ENCODE measurements at regions not wholly inside any gene's neighbourhood (a gene's known extent, or its start where the extent isn't known, plus 50 kb on each side); places are given as distances from the start of the nearest gene placed in this dataset.

DNA sequence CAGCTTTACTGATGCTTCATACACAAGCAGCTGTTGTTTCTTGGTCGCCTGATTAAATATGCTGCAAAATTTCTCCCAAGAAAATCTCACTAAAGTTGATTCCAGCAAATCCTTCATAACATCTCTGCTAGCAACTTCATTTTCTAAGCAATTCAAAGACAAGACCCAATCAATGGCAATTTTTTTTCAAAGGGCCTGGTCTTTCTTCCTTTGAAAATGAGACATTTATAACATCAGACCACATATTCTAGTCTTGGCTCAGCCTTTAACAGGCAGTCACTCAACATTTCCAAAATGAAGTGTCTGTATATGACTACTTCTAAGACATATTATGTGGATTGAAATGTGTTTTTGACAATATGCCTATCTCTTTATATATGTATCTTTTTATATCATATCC, 702.6 kb downstream of the KCNA4 start:
- TF ChIP-seq GABPA (IDR thresholded peaks at IDR 0.05; ENCODE audit: low read depth): no peak
- TF ChIP-seq, protein P1, sequence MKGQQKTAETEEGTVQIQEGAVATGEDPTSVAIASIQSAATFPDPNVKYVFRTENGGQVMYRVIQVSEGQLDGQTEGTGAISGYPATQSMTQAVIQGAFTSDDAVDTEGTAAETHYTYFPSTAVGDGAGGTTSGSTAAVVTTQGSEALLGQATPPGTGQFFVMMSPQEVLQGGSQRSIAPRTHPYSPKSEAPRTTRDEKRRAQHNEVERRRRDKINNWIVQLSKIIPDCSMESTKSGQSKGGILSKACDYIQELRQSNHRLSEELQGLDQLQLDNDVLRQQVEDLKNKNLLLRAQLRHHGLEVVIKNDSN (IDR thresholded peaks at IDR 0.05; ENCODE audit: borderline replicate concordance, low read depth): no peak
- TF ChIP-seq, protein P2, sequence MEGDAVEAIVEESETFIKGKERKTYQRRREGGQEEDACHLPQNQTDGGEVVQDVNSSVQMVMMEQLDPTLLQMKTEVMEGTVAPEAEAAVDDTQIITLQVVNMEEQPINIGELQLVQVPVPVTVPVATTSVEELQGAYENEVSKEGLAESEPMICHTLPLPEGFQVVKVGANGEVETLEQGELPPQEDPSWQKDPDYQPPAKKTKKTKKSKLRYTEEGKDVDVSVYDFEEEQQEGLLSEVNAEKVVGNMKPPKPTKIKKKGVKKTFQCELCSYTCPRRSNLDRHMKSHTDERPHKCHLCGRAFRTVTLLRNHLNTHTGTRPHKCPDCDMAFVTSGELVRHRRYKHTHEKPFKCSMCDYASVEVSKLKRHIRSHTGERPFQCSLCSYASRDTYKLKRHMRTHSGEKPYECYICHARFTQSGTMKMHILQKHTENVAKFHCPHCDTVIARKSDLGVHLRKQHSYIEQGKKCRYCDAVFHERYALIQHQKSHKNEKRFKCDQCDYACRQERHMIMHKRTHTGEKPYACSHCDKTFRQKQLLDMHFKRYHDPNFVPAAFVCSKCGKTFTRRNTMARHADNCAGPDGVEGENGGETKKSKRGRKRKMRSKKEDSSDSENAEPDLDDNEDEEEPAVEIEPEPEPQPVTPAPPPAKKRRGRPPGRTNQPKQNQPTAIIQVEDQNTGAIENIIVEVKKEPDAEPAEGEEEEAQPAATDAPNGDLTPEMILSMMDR (IDR thresholded peaks at IDR 0.05): no peak
- TF ChIP-seq, protein P3, sequence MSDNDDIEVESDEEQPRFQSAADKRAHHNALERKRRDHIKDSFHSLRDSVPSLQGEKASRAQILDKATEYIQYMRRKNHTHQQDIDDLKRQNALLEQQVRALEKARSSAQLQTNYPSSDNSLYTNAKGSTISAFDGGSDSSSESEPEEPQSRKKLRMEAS (IDR thresholded peaks at IDR 0.05; ENCODE audit: low read depth): no peak
- TF ChIP-seq EZH2phosphoT487 (IDR thresholded peaks at IDR 0.05; ENCODE audit: borderline replicate concordance, low read depth): no peak
